Anterior cingulate cortex (tissue), 58 donors: ENCODE measurements at regions not wholly inside any gene's neighbourhood (a gene's known extent, or its start where the extent isn't known, plus 50 kb on each side); places are given as distances from the start of the nearest gene placed in this dataset.
A peak's percentile ranks its signal among the peaks of the same experiment; 100 is the strongest.
"Not testable (repeated sequence)": the region's sequence is repeated elsewhere in the genome, so short reads cannot be mapped to it uniquely, and the experiment has no call there.

ENCODE experiments used
- DNase-seq, 58 donors: peaks; one replicate each; lab custom pipeline; 2025; lab: John Stamatoyannopoulos, UW

- no peak for DNase-seq
These were observed 125.0 kb downstream of the KCNE4 start for GRCh38 chr2:223176970-223177369.

- no peak for DNase-seq
These were observed 128.5 kb downstream of the KCNE4 start for GRCh38 chr2:223180463-223180862.

GRCh38 chr2:223181561-223181960 lies 129.6 kb downstream of the KCNE4 start:
- DNase-seq: no peak

GRCh38 chr2:223182356-223182755 lies 130.4 kb downstream of the KCNE4 start:
- no peak for DNase-seq

GRCh38 chr2:223185638-223186037 lies 133.6 kb downstream of the KCNE4 start:
- DNase-seq: no peak

GRCh38 chr2:223187256-223187655 lies 135.3 kb downstream of the KCNE4 start:
- no peak for DNase-seq

- not testable (repeated sequence) for DNase-seq
These were observed 138.7 kb downstream of the KCNE4 start for GRCh38 chr2:223190561-223191206.

- no peak for DNase-seq
These were observed 144.3 kb downstream of the KCNE4 start for GRCh38 chr2:223196331-223196730.

- no peak for DNase-seq
These were observed 145.1 kb downstream of the KCNE4 start for GRCh38 chr2:223197046-223197445.

GRCh38 chr2:223199531-223200515 lies 147.8 kb downstream of the KCNE4 start:
- DNase-seq: peak in 5 of 58 donors; percentile 2 to 31 (median 4)

- no peak for DNase-seq
These were observed 152.3 kb downstream of the KCNE4 start for GRCh38 chr2:223203971-223204929.

GRCh38 chr2:223210489-223210888 lies 158.5 kb downstream of the KCNE4 start:
- DNase-seq: no peak

- DNase-seq: no peak
These were observed 162.6 kb downstream of the KCNE4 start for GRCh38 chr2:223214394-223215253.

- DNase-seq: no peak
These were observed 163.2 kb downstream of the KCNE4 start for GRCh38 chr2:223215254-223215516.

GRCh38 chr2:223217373-223217772 lies 165.4 kb downstream of the KCNE4 start:
- DNase-seq: no peak

GRCh38 chr2:223218587-223219178 lies 166.7 kb downstream of the KCNE4 start:
- no peak for DNase-seq

- DNase-seq: no peak
These were observed 168.1 kb downstream of the KCNE4 start for GRCh38 chr2:223219872-223220657.

GRCh38 chr2:223220658-223220925 lies 168.6 kb downstream of the KCNE4 start:
- DNase-seq: no peak
